ENCODE measurements at regions not wholly inside any gene's neighbourhood (a gene's known extent, or its start where the extent isn't known, plus 50 kb on each side); places are given as distances from the start of the nearest gene placed in this dataset.

- TF ChIP-seq, protein P1, sequence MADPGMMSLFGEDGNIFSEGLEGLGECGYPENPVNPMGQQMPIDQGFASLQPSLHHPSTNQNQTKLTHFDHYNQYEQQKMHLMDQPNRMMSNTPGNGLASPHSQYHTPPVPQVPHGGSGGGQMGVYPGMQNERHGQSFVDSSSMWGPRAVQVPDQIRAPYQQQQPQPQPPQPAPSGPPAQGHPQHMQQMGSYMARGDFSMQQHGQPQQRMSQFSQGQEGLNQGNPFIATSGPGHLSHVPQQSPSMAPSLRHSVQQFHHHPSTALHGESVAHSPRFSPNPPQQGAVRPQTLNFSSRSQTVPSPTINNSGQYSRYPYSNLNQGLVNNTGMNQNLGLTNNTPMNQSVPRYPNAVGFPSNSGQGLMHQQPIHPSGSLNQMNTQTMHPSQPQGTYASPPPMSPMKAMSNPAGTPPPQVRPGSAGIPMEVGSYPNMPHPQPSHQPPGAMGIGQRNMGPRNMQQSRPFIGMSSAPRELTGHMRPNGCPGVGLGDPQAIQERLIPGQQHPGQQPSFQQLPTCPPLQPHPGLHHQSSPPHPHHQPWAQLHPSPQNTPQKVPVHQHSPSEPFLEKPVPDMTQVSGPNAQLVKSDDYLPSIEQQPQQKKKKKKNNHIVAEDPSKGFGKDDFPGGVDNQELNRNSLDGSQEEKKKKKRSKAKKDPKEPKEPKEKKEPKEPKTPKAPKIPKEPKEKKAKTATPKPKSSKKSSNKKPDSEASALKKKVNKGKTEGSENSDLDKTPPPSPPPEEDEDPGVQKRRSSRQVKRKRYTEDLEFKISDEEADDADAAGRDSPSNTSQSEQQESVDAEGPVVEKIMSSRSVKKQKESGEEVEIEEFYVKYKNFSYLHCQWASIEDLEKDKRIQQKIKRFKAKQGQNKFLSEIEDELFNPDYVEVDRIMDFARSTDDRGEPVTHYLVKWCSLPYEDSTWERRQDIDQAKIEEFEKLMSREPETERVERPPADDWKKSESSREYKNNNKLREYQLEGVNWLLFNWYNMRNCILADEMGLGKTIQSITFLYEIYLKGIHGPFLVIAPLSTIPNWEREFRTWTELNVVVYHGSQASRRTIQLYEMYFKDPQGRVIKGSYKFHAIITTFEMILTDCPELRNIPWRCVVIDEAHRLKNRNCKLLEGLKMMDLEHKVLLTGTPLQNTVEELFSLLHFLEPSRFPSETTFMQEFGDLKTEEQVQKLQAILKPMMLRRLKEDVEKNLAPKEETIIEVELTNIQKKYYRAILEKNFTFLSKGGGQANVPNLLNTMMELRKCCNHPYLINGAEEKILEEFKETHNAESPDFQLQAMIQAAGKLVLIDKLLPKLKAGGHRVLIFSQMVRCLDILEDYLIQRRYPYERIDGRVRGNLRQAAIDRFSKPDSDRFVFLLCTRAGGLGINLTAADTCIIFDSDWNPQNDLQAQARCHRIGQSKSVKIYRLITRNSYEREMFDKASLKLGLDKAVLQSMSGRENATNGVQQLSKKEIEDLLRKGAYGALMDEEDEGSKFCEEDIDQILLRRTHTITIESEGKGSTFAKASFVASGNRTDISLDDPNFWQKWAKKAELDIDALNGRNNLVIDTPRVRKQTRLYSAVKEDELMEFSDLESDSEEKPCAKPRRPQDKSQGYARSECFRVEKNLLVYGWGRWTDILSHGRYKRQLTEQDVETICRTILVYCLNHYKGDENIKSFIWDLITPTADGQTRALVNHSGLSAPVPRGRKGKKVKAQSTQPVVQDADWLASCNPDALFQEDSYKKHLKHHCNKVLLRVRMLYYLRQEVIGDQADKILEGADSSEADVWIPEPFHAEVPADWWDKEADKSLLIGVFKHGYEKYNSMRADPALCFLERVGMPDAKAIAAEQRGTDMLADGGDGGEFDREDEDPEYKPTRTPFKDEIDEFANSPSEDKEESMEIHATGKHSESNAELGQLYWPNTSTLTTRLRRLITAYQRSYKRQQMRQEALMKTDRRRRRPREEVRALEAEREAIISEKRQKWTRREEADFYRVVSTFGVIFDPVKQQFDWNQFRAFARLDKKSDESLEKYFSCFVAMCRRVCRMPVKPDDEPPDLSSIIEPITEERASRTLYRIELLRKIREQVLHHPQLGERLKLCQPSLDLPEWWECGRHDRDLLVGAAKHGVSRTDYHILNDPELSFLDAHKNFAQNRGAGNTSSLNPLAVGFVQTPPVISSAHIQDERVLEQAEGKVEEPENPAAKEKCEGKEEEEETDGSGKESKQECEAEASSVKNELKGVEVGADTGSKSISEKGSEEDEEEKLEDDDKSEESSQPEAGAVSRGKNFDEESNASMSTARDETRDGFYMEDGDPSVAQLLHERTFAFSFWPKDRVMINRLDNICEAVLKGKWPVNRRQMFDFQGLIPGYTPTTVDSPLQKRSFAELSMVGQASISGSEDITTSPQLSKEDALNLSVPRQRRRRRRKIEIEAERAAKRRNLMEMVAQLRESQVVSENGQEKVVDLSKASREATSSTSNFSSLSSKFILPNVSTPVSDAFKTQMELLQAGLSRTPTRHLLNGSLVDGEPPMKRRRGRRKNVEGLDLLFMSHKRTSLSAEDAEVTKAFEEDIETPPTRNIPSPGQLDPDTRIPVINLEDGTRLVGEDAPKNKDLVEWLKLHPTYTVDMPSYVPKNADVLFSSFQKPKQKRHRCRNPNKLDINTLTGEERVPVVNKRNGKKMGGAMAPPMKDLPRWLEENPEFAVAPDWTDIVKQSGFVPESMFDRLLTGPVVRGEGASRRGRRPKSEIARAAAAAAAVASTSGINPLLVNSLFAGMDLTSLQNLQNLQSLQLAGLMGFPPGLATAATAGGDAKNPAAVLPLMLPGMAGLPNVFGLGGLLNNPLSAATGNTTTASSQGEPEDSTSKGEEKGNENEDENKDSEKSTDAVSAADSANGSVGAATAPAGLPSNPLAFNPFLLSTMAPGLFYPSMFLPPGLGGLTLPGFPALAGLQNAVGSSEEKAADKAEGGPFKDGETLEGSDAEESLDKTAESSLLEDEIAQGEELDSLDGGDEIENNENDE (IDR thresholded peaks at IDR 0.05; ENCODE audit: insufficient replicate concordance, low read length) = no peak
Measured at GRCh38 chr1:221915764-221916163, 173.9 kb upstream of the DUSP10 start (continued).

Data from H1 (cell line).